AG08395 (cell line): ENCODE measurements at regions not wholly inside any gene's neighbourhood (a gene's known extent, or its start where the extent isn't known, plus 50 kb on each side); places are given as distances from the start of the nearest gene placed in this dataset.
"Not testable (repeated sequence)": the region's sequence is repeated elsewhere in the genome, so short reads cannot be mapped to it uniquely, and the experiment has no call there.

ENCODE experiments used
- DNase-seq: peaks from one replicate; pipeline ENCODE4 v3.0.0; 2012; ENCODE audit warnings: mixed read lengths, low spot score

- DNase-seq: no peak
Observed at GRCh38 chr17:54353789-54354525, 531.2 kb downstream of the KIF2B start.

- not testable (repeated sequence) for DNase-seq
Observed at GRCh38 chr17:54361073-54361472, 538.3 kb downstream of the KIF2B start.

DNA sequence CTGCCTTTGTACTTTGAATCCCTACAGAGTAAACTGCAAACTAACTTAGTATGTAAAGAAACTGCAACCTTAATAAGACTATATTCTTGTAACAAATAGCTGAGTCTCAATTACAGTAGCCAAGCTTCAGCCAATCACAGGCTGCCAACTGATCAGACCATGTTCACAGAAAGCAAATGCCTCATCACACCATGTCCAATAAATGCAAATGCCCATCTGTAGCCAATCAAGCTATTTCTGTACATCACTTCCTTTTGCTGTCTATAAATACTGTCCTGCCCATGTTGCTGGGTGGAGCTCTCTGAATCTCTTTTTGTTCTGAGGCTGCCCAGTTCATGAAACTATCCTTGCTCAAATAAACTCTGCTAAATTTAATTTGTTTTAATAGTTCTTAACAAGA is 531.7 kb upstream of the TOM1L1 start:
- no peak for DNase-seq

GRCh38 chr17:54372069-54372749 is 528.4 kb upstream of the TOM1L1 start:
- no peak for DNase-seq

DNA sequence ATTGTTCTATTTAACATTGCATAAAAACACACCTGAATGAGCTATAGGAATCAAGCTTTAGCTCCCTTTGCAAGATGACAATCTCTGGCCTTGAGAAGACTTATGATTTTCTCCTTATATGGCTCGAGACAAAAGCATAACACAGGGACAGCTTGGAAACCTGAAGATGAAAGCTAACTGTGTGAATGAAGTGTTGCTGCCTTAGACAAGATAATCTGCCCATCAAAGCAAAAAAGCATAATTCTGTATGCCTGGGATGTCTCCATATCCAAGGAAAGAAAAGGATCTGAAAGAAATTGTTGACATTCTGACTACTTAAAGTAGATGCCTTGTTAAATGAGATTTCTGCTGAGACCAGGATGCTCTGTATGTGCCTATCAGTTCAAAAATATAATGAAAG is 526.7 kb upstream of the TOM1L1 start:
- DNase-seq: no peak

GRCh38 chr17:54376409-54376808 is 524.2 kb upstream of the TOM1L1 start:
- not testable (repeated sequence) for DNase-seq

DNA sequence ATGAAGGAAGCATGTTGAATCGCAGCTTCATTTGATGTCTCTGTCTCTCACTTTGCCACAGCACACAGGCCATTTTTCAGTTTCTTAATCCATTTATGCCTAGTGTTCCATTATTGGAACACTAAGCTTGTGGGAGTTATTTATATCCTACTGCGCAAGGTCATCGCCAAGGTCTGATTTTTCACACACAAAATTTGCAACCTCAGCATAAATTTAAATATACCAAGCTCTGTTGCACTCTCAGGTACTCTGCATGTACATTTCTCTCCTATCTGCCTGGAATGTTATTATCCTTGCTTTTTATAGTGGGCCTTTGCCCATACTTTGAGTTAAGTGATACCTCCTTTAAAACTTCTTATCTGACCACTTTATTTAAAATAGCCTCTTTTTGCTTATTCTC is 519.2 kb upstream of the TOM1L1 start:
- DNase-seq: no peak

GRCh38 chr17:54404259-54404658 is 496.4 kb upstream of the TOM1L1 start:
- no peak for DNase-seq

GRCh38 chr17:54405826-54406225 is 494.8 kb upstream of the TOM1L1 start:
- DNase-seq: no peak

DNA sequence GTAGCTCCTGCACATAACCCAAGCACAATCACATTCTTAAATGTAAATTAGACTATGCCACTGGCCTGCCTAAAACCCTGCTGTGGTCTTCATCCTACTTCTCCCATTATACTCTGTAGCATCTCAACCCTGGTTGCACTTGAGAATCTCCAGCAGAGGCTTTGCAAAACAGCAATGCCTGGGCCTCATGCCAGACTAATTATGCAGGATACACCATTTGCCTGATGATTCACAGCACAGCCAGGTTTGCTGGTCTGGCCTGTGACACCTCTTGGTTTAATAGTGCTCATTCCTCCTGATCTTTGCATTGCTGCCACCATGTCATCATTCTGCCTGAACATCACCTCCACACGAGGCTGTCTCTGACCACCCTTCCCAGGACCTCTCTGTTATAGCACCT is 491.9 kb upstream of the TOM1L1 start:
- no peak for DNase-seq

DNA sequence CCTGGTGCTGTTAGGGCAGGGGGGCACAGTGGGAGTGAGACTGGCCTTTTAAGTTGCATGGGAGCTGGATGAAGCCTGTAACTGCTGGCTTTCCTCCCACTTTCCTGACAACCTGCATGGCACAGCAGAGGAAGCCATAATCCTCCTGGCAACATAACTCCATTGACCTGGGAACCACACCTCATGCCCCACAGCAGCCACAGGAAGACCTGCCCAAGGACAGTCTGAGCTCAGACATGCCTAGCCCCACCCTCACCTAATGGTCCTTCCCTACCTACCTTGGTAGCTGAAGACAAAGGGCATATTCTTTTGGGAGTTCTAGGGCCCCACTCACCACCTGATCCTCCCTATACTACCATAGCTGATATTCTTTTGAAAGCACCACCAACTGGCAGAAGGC is 482.2 kb upstream of the TOM1L1 start:
- DNase-seq: no peak

DNA sequence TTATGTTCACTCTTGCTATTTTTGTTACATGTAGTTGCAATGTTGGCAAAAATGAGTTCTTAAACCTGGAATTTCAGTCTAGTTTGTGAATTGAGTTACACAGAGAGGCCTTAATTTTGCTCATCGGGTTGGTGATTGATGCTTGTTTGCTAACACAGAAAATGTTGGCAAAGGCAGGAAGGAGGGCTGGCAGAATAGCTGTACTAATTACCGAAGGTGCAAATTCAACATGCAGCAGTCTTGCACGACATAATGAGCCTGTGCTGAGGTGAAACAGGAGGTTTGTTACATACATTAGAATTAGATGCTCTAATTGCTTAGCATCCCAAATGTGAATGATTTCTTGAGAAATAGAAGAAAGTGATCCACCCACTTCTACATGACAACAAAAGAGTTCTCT is 475.0 kb upstream of the TOM1L1 start:
- DNase-seq: no peak

DNA sequence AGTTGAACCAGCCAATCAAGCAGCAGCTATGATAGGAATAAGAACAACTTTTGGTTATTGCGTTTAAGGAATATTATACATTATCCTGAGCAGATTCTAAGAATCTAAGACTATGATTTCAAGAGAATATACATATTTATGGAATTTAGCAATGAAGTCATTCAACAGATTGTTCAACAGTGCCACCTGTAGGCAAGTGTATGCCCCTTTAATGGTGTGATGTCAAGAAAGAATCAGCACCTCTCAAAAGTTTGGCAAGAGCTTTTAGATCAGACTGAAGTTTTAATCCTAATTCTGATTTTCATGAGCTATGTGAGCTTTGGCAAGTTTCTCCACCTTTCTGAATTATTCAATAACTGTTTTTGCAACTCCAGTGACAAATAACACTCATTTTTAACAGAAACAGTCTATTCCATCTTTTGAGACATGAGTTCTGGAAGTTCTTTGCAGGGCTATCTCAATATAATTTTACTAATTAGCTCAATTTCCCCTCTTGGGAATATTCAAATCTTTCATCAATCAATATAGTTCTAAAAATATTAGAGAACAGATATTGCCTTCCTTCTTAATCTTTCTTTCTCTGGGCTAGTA is 474.3 kb upstream of the TOM1L1 start:
- no peak for DNase-seq

- DNase-seq: no peak
Observed at GRCh38 chr17:54435966-54436365, 464.7 kb upstream of the TOM1L1 start.

DNA sequence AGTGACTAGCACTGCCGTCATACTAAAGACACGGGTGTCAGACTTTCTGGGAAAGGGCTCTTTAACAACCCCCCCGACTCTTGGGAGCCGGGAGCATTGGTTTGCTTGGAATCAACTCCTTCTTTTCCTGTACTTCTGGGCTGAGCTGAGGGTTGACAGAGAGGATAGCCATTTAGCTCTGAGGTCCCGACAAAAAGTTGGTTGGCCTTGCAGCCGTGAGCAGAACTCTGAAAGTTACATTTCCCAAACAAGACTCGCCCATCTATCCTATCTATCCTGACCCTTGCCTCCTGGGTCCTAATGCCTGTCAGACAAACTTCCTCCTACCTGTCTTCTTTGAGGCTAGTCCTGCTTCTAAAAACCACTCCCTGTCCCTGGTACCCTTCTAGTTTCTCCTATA is 460.8 kb upstream of the TOM1L1 start:
- no peak for DNase-seq

DNA sequence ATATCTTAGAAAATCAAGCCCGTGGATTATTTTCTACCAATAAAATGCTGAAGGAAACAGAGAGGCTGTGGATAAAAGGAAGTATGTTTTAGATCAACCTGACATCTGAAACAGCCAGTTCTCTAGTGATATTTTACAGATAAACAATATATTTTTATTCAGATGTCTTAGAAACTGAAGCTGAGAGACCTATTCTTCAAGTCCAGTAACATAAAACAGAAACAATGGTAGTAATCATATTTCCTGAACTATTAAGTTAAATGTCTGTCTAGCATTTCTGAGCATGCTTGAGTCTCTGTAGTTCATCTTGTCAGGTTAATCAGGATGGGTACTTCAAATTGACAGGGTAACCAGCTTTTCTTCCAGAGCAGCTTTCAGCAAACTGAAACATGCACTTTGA is 449.6 kb upstream of the TOM1L1 start:
- no peak for DNase-seq

- DNase-seq: no peak
Observed at GRCh38 chr17:54452666-54453348, 447.8 kb upstream of the TOM1L1 start.

- no peak for DNase-seq
Observed at GRCh38 chr17:54455251-54455868, 445.3 kb upstream of the TOM1L1 start.

DNA sequence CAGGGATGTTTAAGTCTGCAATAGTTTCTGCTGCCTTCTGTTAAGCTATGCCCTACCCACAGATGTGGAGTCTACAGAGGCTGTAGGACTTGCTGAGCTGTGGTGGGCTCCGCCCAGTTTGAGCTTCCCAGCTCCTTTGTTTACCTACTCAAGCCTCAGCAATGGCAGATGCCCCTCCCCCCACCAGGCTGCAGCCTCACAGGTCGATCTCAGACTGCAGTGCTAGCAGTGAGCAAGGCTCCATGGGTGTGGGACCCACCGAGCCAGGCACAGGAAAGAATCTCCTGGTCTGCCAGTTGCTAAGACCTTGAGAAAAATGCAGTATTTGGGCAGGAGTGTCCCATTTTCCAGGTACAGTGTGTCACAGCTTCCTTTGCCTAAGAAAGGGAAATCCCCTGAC is 435.2 kb upstream of the TOM1L1 start:
- not testable (repeated sequence) for DNase-seq

DNA sequence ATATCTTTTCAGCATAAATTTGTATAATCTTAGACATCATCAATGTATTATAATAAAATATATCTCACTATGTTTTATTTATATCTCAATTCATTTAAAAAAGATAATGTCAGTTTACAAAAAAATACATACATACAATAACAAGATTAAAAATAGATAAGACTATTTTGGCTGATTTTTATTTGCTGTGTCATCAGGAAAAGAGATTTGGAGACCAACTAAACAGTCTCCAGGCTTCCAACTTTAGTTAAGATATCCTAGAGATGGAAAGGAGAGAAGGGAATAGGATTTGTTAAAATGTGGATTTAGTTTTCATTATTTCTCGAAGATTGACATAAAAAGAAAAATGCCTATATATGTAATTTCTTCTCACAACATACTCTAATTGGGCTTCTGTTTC is 433.8 kb upstream of the TOM1L1 start:
- DNase-seq: no peak

DNA sequence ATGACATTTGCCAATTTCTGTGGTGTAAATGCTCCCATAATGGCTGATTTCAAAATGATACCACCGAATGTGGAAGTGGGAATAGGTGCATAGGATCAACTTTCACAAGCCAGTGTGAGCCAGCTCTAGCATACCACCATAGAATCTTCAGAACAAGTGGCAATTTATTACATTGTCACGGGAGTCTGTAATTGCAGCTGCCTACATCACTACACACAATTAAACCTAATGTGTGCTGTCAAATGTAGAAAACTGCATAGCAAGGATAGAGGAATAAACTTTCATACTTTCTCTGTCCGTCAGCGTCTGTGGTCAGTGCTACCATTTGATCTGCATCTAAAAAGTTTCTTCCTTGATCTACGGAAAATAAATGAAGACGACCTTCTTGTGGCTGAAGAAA is 417.8 kb upstream of the TOM1L1 start:
- DNase-seq: no peak

GRCh38 chr17:54493691-54494090 is 407.0 kb upstream of the TOM1L1 start:
- no peak for DNase-seq
